ENCODE measurements at regions not wholly inside any gene's neighbourhood (a gene's known extent, or its start where the extent isn't known, plus 50 kb on each side); places are given as distances from the start of the nearest gene placed in this dataset.
"Not testable (repeated sequence)": the region's sequence is repeated elsewhere in the genome, so short reads cannot be mapped to it uniquely, and the experiment has no call there.

GRCh38 chr12:17866802-17867201 is 223.2 kb downstream of the RERGL start:
- no peak for ATAC-seq
- TF ChIP-seq PATZ1 (CRISPR knock-in tag; IDR thresholded peaks at IDR 0.05; ENCODE audit: borderline replicate concordance) (no peak), ZC3H10 (CRISPR knock-in tag; IDR thresholded peaks at IDR 0.05) (no peak), OSR1 (CRISPR knock-in tag; IDR thresholded peaks at IDR 0.05) (no peak), ISL1 (CRISPR knock-in tag; IDR thresholded peaks at IDR 0.05) (no peak), ESRRG (CRISPR knock-in tag; IDR thresholded peaks at IDR 0.05) (no peak), ZFP3 (CRISPR knock-in tag; IDR thresholded peaks at IDR 0.05) (no peak), PPARA (CRISPR knock-in tag; IDR thresholded peaks at IDR 0.05; ENCODE audit: borderline replicate concordance) (no peak), SNAI2 (CRISPR knock-in tag; IDR thresholded peaks at IDR 0.05) (no peak)

GRCh38 chr12:17855548-17855947 is 234.4 kb downstream of the RERGL start:
- not testable (repeated sequence) for ATAC-seq

- ATAC-seq: no peak
- no peak for TF ChIP-seq PPARA (CRISPR knock-in tag; IDR thresholded peaks at IDR 0.05; ENCODE audit: borderline replicate concordance)
- TF ChIP-seq OSR1 (CRISPR knock-in tag; IDR thresholded peaks at IDR 0.05): no peak
- TF ChIP-seq CSDC2 (CRISPR knock-in tag; IDR thresholded peaks at IDR 0.05): no peak
- TF ChIP-seq ZFP3 (CRISPR knock-in tag; IDR thresholded peaks at IDR 0.05): no peak
- TF ChIP-seq RARB (CRISPR knock-in tag; IDR thresholded peaks at IDR 0.05): no peak
- TF ChIP-seq BACH2 (CRISPR knock-in tag; IDR thresholded peaks at IDR 0.05; ENCODE audit: borderline replicate concordance): no peak
- TF ChIP-seq CREB5 (CRISPR knock-in tag; IDR thresholded peaks at IDR 0.05; ENCODE audit: low read depth): no peak
- no peak for TF ChIP-seq POU6F1 (CRISPR knock-in tag; IDR thresholded peaks at IDR 0.05; ENCODE audit: borderline replicate concordance, low read depth)
- no peak for TF ChIP-seq ZNF70 (CRISPR knock-in tag; IDR thresholded peaks at IDR 0.05)
- no peak for TF ChIP-seq GLIS3 (CRISPR knock-in tag; IDR thresholded peaks at IDR 0.05)
- no peak for TF ChIP-seq ZNF565 (CRISPR knock-in tag; conservative IDR thresholded peaks at IDR 0.05; ENCODE audit: low read depth)
- no peak for TF ChIP-seq PATZ1 (CRISPR knock-in tag; IDR thresholded peaks at IDR 0.05; ENCODE audit: borderline replicate concordance)
- no peak for TF ChIP-seq ZC3H10 (CRISPR knock-in tag; IDR thresholded peaks at IDR 0.05)
- TF ChIP-seq ARNTL (CRISPR knock-in tag; IDR thresholded peaks at IDR 0.05; ENCODE audit: borderline replicate concordance, low read depth): no peak
- TF ChIP-seq ZNF8 (CRISPR knock-in tag; IDR thresholded peaks at IDR 0.05): no peak
- no peak for TF ChIP-seq ESRRG (CRISPR knock-in tag; IDR thresholded peaks at IDR 0.05)
- TF ChIP-seq CSRNP3 (CRISPR knock-in tag; IDR thresholded peaks at IDR 0.05): no peak
Observed at GRCh38 chr12:17853054-17853453, 236.9 kb downstream of the RERGL start.

GRCh38 chr12:17841496-17841895 is 248.5 kb downstream of the RERGL start:
- TF ChIP-seq GLIS3 (CRISPR knock-in tag; IDR thresholded peaks at IDR 0.05) (no peak), ZNF70 (CRISPR knock-in tag; IDR thresholded peaks at IDR 0.05) (no peak), ISL1 (CRISPR knock-in tag; IDR thresholded peaks at IDR 0.05) (no peak), BACH2 (CRISPR knock-in tag; IDR thresholded peaks at IDR 0.05; ENCODE audit: borderline replicate concordance) (no peak), TOX (CRISPR knock-in tag; IDR thresholded peaks at IDR 0.05; ENCODE audit: borderline replicate concordance) (no peak), CSDC2 (CRISPR knock-in tag; IDR thresholded peaks at IDR 0.05) (no peak), ARNTL (CRISPR knock-in tag; IDR thresholded peaks at IDR 0.05; ENCODE audit: borderline replicate concordance, low read depth) (no peak)

More at GRCh38 chr12:17841496-17841895, 248.5 kb downstream of the RERGL start:
- no peak for ATAC-seq
